HCT116 (cell line): ENCODE measurements at regions not wholly inside any gene's neighbourhood (a gene's known extent, or its start where the extent isn't known, plus 50 kb on each side); places are given as distances from the start of the nearest gene placed in this dataset.

Experiments
- EZH2 ChIP-seq: fragments of 200-600 bp; sonication (generic); IDR thresholded peaks from 2 replicates; pipeline ENCODE4 v1.6.1; 2017; ENCODE audit warnings: antibody characterized with exemption, mixed run types
- POLR2A ChIP-seq: IDR thresholded peaks from 2 replicates; pipeline ENCODE4 v1.7.0; 2011; ENCODE audit warnings: borderline replicate concordance; ENCODE audit not compliant: insufficient read depth, insufficient read length; ENCODE audit errors: extremely low read depth
- RAD21 ChIP-seq: IDR thresholded peaks from 2 replicates; pipeline ENCODE4 v1.6.1; 2012; ENCODE audit warnings: low read depth, mild to moderate bottlenecking
- SIN3A ChIP-seq: IDR thresholded peaks from 2 replicates; pipeline ENCODE4 v1.6.1; 2012; ENCODE audit warnings: low read depth
- YY1 ChIP-seq: IDR thresholded peaks from 2 replicates; pipeline ENCODE4 v1.6.1; 2011; ENCODE audit warnings: low read length, low read depth, moderate library complexity, mild to moderate bottlenecking; ENCODE audit not compliant: insufficient replicate concordance; ENCODE audit errors: extremely low read depth
- TF ChIP-seq, protein P1 (sequence below), 3 experiments: fragments of 200-600 bp in 1 of 3; sonication (generic) in 1 of 3; IDR thresholded peaks in 2 of 3; conservative IDR thresholded peaks in 1 of 3; 2 replicates each; pipeline ENCODE4 v1.5.1; 2012 to 2017; ENCODE audit warnings: low read depth in 2 of 3, low read length in 2 of 3, antibody characterized with exemption in 1 of 3, borderline replicate concordance in 1 of 3, control low read depth in 1 of 3, mild to moderate bottlenecking in 1 of 3, mixed read lengths in 1 of 3, mixed run types in 1 of 3, moderate library complexity in 1 of 3; ENCODE audit not compliant: insufficient read depth in 1 of 3
- TF ChIP-seq, protein P2 (sequence below): IDR thresholded peaks from 2 replicates; pipeline ENCODE4 v1.6.1; 2012

DNA sequence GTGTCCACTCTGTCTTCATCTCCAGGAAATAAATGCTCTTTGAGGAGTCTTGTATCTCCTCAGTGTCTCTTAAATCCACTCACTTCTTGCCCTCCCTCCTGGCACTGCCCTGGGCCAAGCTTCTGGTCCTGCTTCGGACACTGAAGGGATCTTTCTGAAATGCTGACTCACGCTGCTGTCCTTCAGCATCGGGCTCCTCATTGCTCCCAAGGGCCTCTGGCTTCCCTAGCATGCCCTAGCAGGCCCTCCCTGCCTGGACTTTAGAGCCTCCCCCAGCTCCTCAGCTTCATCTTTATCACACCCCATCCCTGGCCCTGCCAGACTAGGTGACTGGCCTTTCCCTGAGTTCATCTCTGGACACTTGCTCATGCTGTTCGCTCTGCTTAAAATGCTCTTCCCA lies 96.6 kb downstream of the FOXD2 start:
- TF ChIP-seq, protein P1, sequence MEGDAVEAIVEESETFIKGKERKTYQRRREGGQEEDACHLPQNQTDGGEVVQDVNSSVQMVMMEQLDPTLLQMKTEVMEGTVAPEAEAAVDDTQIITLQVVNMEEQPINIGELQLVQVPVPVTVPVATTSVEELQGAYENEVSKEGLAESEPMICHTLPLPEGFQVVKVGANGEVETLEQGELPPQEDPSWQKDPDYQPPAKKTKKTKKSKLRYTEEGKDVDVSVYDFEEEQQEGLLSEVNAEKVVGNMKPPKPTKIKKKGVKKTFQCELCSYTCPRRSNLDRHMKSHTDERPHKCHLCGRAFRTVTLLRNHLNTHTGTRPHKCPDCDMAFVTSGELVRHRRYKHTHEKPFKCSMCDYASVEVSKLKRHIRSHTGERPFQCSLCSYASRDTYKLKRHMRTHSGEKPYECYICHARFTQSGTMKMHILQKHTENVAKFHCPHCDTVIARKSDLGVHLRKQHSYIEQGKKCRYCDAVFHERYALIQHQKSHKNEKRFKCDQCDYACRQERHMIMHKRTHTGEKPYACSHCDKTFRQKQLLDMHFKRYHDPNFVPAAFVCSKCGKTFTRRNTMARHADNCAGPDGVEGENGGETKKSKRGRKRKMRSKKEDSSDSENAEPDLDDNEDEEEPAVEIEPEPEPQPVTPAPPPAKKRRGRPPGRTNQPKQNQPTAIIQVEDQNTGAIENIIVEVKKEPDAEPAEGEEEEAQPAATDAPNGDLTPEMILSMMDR (IDR thresholded peaks at IDR 0.05 in 2 of 3, conservative IDR thresholded peaks at IDR 0.05 in 1 of 3; ENCODE audit: borderline replicate concordance in 1 of 3, insufficient read depth in 1 of 3, low read depth in 2 of 3, low read length in 2 of 3) = no peak
- TF ChIP-seq POLR2A (no peak), SIN3A (no peak), RAD21 (no peak), YY1 (no peak), EZH2 (no peak)
- TF ChIP-seq, protein P2, sequence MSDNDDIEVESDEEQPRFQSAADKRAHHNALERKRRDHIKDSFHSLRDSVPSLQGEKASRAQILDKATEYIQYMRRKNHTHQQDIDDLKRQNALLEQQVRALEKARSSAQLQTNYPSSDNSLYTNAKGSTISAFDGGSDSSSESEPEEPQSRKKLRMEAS = no peak
